WTC11 (cell line): ENCODE measurements at regions not wholly inside any gene's neighbourhood (a gene's known extent, or its start where the extent isn't known, plus 50 kb on each side); places are given as distances from the start of the nearest gene placed in this dataset.
"Not testable (repeated sequence)": the region's sequence is repeated elsewhere in the genome, so short reads cannot be mapped to it uniquely, and the experiment has no call there.

ENCODE experiments used
- ATAC-seq: fragments of 200-7000 bp; cut with Tn5 transposase; 2 replicates; pipeline ENCODE4 v1.10.0; 2021; ENCODE audit warnings: mild to moderate bottlenecking, moderate library complexity
- CTCF ChIA-PET: fragments of 300-600 bp; sonication (Branson Sonifier 250); formaldehyde crosslinking; loops from one replicate; lab custom pipeline; 2021; ENCODE audit warnings: antibody characterized with exemption; lab: Charles Lee
- POLR2A ChIA-PET: fragments of 350-600 bp; sonication (Branson Sonifier 250); formaldehyde crosslinking; loops from one replicate; lab custom pipeline; 2021; ENCODE audit warnings: antibody characterized with exemption; lab: Charles Lee
- DNase-seq: peaks from one replicate; pipeline ENCODE4 v3.0.0; 2021; ENCODE audit warnings: low spot score
- H3K27ac Mint-ChIP-seq: 2 replicates; pipeline ENCODE4 v1.8.0; 2021; ENCODE audit warnings: mixed read lengths
- H3K27me3 Mint-ChIP-seq: 2 replicates; pipeline ENCODE4 v1.8.0; 2021; ENCODE audit warnings: low read depth, mild to moderate bottlenecking, moderate library complexity, mixed read lengths
- H3K36me3 Mint-ChIP-seq: 2 replicates; pipeline ENCODE4 v1.8.0; 2021; ENCODE audit warnings: mixed read lengths
- H3K4me1 Mint-ChIP-seq: 2 replicates; pipeline ENCODE4 v1.8.0; 2022; ENCODE audit warnings: mixed read lengths
- H3K4me3 Mint-ChIP-seq: 2 replicates; pipeline ENCODE4 v1.8.0; 2021; ENCODE audit warnings: mild to moderate bottlenecking, moderate library complexity, mixed read lengths
- H3K9me3 Mint-ChIP-seq: 2 replicates; pipeline ENCODE4 v1.8.0; 2021; ENCODE audit warnings: mixed read lengths
- CREB1 ChIP-seq: sonication (generic); formaldehyde crosslinking; IDR thresholded peaks from 2 replicates; pipeline ENCODE4 v1.8.0; 2023; ENCODE audit warnings: mild to moderate bottlenecking, missing genetic modification reagents
- CREM ChIP-seq: sonication (generic); formaldehyde crosslinking; IDR thresholded peaks from 2 replicates; pipeline ENCODE4 v1.8.1; 2022; ENCODE audit warnings: mild to moderate bottlenecking, missing genetic modification reagents, moderate library complexity
- EMX1 ChIP-seq: fragments of 250-450 bp; sonication (Bioruptor Pico); IDR thresholded peaks from 2 replicates; pipeline ENCODE4 v1.8.0; 2021; ENCODE audit warnings: mild to moderate bottlenecking
- ESRRA ChIP-seq: sonication (generic); formaldehyde crosslinking; IDR thresholded peaks from 2 replicates; pipeline ENCODE4 v1.8.1; 2022; ENCODE audit warnings: mild to moderate bottlenecking, missing genetic modification reagents, borderline replicate concordance
- HMGA2 ChIP-seq: fragments of 250-450 bp; sonication (Bioruptor Pico); IDR thresholded peaks from 2 replicates; pipeline ENCODE4 v1.4.0; 2021; ENCODE audit warnings: mild to moderate bottlenecking, moderate library complexity
- JUN ChIP-seq: sonication (generic); formaldehyde crosslinking; IDR thresholded peaks from 2 replicates; pipeline ENCODE4 v1.8.0; 2023; ENCODE audit warnings: mild to moderate bottlenecking, missing genetic modification reagents
- PRRX2 ChIP-seq: fragments of 250-450 bp; sonication (Bioruptor Pico); IDR thresholded peaks from 2 replicates; pipeline ENCODE4 v1.8.0; 2021; ENCODE audit warnings: mild to moderate bottlenecking
- ZNF121 ChIP-seq: sonication (generic); formaldehyde crosslinking; IDR thresholded peaks from 2 replicates; pipeline ENCODE4 v1.8.0; 2023; ENCODE audit warnings: missing genetic modification reagents
- ZNF138 ChIP-seq: sonication (generic); formaldehyde crosslinking; conservative IDR thresholded peaks from 2 replicates; pipeline ENCODE4 v1.8.1; 2022; ENCODE audit warnings: mild to moderate bottlenecking, moderate library complexity, missing genetic modification reagents
- TF ChIP-seq, protein P1 (sequence below): sonication (generic); formaldehyde crosslinking; IDR thresholded peaks from 2 replicates; pipeline ENCODE4 v1.8.1; 2023; ENCODE audit warnings: mild to moderate bottlenecking, missing genetic modification reagents, borderline replicate concordance
- TF ChIP-seq, protein P2 (sequence below): sonication (generic); formaldehyde crosslinking; conservative IDR thresholded peaks from 2 replicates; pipeline ENCODE4 v1.8.1; 2022; ENCODE audit warnings: mild to moderate bottlenecking, missing genetic modification reagents
- TF ChIP-seq, protein P3 (sequence below): fragments of 200-600 bp; IDR thresholded peaks from 2 replicates; pipeline ENCODE4 v1.8.0; 2022; ENCODE audit warnings: antibody characterized with exemption
- TF ChIP-seq, protein P4 (sequence below): fragments of 250-450 bp; sonication (Bioruptor Pico); IDR thresholded peaks from 2 replicates; pipeline ENCODE4 v1.9.0; 2021; ENCODE audit warnings: mild to moderate bottlenecking, borderline replicate concordance
- TF ChIP-seq, protein P5 (sequence below): sonication (generic); formaldehyde crosslinking; IDR thresholded peaks from 2 replicates; pipeline ENCODE4 v1.8.0; 2023; ENCODE audit warnings: missing genetic modification reagents
- TF ChIP-seq, protein P6 (sequence below): fragments of 250-450 bp; sonication (Bioruptor Pico); conservative IDR thresholded peaks from 2 replicates; pipeline ENCODE4 v1.9.0; 2021; ENCODE audit warnings: mild to moderate bottlenecking

DNA sequence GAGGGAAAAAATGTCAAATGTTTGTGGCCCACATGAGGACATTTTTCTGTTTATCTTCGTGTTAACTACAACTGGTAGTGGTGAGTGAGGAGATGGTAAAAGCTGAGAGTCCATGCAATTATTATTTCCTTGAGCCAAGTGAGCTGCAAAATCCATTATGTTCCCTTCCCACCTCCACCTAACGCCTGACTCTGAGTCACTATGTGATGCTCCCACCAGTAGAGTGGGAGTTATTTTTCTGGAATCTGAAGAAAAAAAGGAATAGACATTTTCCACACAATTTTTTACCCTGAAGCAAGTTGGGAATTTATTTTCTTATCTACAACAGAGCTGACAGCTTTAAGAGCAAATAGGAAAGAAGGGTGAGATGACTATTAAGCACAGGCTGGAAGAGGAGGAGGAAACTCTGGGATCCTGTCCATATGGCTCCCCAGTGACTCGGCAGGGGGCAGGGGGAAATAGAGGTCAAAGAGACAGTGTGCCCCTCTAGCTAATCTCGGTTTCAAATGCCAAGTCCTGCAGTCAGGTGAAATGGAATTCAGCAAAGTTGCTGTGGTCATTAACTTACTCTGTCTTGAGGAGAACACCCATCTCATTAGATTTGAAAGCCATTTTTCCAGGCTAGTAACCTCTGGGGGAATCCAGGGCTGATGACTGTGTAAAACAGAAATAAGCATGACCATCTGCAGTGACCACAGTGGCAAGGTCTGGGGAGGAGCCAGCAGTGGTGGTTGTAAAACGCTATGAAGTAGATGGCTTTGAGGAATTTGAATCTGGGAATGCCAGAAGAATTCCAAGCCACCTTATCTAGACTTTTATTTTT lies 463.9 kb downstream of the STK39 start (continued):
- TF ChIP-seq, protein P1, sequence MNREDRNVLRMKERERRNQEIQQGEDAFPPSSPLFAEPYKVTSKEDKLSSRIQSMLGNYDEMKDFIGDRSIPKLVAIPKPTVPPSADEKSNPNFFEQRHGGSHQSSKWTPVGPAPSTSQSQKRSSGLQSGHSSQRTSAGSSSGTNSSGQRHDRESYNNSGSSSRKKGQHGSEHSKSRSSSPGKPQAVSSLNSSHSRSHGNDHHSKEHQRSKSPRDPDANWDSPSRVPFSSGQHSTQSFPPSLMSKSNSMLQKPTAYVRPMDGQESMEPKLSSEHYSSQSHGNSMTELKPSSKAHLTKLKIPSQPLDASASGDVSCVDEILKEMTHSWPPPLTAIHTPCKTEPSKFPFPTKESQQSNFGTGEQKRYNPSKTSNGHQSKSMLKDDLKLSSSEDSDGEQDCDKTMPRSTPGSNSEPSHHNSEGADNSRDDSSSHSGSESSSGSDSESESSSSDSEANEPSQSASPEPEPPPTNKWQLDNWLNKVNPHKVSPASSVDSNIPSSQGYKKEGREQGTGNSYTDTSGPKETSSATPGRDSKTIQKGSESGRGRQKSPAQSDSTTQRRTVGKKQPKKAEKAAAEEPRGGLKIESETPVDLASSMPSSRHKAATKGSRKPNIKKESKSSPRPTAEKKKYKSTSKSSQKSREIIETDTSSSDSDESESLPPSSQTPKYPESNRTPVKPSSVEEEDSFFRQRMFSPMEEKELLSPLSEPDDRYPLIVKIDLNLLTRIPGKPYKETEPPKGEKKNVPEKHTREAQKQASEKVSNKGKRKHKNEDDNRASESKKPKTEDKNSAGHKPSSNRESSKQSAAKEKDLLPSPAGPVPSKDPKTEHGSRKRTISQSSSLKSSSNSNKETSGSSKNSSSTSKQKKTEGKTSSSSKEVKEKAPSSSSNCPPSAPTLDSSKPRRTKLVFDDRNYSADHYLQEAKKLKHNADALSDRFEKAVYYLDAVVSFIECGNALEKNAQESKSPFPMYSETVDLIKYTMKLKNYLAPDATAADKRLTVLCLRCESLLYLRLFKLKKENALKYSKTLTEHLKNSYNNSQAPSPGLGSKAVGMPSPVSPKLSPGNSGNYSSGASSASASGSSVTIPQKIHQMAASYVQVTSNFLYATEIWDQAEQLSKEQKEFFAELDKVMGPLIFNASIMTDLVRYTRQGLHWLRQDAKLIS (CRISPR knock-in tag) = no peak
- no peak for TF ChIP-seq JUN (CRISPR knock-in tag)
- TF ChIP-seq PRRX2 = no peak
- no peak for TF ChIP-seq ESRRA
- TF ChIP-seq, protein P2, sequence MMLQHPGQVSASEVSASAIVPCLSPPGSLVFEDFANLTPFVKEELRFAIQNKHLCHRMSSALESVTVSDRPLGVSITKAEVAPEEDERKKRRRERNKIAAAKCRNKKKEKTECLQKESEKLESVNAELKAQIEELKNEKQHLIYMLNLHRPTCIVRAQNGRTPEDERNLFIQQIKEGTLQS (CRISPR knock-in tag) = no peak

DNA sequence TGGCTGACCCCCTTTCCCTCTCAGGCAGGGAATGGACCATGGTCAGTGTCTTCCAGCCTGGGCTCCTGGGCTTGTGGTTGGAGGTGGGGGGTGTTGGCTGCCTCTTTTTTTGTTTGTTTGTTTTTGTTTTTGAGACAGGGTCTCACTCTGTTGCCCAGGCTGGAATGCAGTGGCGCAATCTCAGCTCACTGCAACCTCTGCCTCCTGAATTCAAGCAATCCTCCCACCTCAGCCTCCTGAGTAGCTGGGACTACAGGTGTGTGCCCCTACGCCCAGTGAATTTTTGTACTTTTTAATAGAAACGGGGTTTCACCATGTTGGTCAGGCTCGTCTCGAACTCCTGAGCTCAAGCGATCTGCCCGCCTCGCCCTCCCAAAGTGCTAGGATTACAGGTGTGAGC lies 465.8 kb downstream of the STK39 start:
- ATAC-seq, DNase-seq, POLR2A ChIA-PET, H3K27me3 Mint-ChIP-seq, H3K27ac Mint-ChIP-seq, CTCF ChIA-PET, H3K9me3 Mint-ChIP-seq, H3K36me3 Mint-ChIP-seq, H3K4me3 Mint-ChIP-seq: not testable (repeated sequence)
- TF ChIP-seq ZNF121 = 0 out of 2 replicates have a peak, but pooled peaks have one; percentile 4
- H3K4me1 Mint-ChIP-seq = peaks cover 35% of the 10 kb centered on the region

DNA sequence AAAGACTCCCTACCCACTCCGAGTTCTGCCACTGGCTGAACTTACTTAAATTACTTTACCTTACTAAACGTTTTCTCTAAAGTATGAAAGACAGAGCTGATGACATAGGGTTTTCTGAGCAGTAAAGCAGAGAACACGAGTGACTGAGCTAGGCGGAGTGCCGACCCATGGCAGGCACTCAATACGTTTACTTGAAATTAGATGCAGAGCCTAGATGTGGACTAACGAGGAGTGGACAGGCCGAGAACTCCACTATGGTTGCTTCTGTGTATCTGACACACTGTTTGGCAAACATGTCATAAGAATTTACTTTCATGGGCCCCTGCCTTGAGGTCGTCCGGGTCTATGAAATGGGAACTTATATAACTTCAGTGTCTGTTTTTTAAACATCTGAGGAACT lies 471.0 kb downstream of the STK39 start:
- no peaks in the 10 kb centered on the region for H3K36me3 Mint-ChIP-seq
- no peaks in the 10 kb centered on the region for H3K9me3 Mint-ChIP-seq
- DNase-seq (no peak), ATAC-seq (no peak)
- ChIA-PET POLR2A (no interaction called here), CTCF (no interaction called here)
- H3K4me3 Mint-ChIP-seq = no peak overlapping the region
- H3K27ac Mint-ChIP-seq = no peak overlapping the region
- H3K4me1 Mint-ChIP-seq = peaks cover 5% of the 10 kb centered on the region
- no peaks in the 10 kb centered on the region for H3K27me3 Mint-ChIP-seq
- no peak for TF ChIP-seq CREB1
- no peak for TF ChIP-seq HMGA2 (CRISPR knock-in tag)
- TF ChIP-seq, protein P1 (CRISPR knock-in tag) = no peak
- no peak for TF ChIP-seq EMX1
- no peak for TF ChIP-seq ZNF138 (CRISPR knock-in tag)
- TF ChIP-seq, protein P3, sequence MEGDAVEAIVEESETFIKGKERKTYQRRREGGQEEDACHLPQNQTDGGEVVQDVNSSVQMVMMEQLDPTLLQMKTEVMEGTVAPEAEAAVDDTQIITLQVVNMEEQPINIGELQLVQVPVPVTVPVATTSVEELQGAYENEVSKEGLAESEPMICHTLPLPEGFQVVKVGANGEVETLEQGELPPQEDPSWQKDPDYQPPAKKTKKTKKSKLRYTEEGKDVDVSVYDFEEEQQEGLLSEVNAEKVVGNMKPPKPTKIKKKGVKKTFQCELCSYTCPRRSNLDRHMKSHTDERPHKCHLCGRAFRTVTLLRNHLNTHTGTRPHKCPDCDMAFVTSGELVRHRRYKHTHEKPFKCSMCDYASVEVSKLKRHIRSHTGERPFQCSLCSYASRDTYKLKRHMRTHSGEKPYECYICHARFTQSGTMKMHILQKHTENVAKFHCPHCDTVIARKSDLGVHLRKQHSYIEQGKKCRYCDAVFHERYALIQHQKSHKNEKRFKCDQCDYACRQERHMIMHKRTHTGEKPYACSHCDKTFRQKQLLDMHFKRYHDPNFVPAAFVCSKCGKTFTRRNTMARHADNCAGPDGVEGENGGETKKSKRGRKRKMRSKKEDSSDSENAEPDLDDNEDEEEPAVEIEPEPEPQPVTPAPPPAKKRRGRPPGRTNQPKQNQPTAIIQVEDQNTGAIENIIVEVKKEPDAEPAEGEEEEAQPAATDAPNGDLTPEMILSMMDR = no peak
- TF ChIP-seq, protein P4, sequence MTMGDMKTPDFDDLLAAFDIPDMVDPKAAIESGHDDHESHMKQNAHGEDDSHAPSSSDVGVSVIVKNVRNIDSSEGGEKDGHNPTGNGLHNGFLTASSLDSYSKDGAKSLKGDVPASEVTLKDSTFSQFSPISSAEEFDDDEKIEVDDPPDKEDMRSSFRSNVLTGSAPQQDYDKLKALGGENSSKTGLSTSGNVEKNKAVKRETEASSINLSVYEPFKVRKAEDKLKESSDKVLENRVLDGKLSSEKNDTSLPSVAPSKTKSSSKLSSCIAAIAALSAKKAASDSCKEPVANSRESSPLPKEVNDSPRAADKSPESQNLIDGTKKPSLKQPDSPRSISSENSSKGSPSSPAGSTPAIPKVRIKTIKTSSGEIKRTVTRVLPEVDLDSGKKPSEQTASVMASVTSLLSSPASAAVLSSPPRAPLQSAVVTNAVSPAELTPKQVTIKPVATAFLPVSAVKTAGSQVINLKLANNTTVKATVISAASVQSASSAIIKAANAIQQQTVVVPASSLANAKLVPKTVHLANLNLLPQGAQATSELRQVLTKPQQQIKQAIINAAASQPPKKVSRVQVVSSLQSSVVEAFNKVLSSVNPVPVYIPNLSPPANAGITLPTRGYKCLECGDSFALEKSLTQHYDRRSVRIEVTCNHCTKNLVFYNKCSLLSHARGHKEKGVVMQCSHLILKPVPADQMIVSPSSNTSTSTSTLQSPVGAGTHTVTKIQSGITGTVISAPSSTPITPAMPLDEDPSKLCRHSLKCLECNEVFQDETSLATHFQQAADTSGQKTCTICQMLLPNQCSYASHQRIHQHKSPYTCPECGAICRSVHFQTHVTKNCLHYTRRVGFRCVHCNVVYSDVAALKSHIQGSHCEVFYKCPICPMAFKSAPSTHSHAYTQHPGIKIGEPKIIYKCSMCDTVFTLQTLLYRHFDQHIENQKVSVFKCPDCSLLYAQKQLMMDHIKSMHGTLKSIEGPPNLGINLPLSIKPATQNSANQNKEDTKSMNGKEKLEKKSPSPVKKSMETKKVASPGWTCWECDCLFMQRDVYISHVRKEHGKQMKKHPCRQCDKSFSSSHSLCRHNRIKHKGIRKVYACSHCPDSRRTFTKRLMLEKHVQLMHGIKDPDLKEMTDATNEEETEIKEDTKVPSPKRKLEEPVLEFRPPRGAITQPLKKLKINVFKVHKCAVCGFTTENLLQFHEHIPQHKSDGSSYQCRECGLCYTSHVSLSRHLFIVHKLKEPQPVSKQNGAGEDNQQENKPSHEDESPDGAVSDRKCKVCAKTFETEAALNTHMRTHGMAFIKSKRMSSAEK (CRISPR knock-in tag) = no peak
- TF ChIP-seq CREM (CRISPR knock-in tag) = no peak
- TF ChIP-seq, protein P5, sequence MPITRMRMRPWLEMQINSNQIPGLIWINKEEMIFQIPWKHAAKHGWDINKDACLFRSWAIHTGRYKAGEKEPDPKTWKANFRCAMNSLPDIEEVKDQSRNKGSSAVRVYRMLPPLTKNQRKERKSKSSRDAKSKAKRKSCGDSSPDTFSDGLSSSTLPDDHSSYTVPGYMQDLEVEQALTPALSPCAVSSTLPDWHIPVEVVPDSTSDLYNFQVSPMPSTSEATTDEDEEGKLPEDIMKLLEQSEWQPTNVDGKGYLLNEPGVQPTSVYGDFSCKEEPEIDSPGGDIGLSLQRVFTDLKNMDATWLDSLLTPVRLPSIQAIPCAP (CRISPR knock-in tag) = no peak
- TF ChIP-seq, protein P6, sequence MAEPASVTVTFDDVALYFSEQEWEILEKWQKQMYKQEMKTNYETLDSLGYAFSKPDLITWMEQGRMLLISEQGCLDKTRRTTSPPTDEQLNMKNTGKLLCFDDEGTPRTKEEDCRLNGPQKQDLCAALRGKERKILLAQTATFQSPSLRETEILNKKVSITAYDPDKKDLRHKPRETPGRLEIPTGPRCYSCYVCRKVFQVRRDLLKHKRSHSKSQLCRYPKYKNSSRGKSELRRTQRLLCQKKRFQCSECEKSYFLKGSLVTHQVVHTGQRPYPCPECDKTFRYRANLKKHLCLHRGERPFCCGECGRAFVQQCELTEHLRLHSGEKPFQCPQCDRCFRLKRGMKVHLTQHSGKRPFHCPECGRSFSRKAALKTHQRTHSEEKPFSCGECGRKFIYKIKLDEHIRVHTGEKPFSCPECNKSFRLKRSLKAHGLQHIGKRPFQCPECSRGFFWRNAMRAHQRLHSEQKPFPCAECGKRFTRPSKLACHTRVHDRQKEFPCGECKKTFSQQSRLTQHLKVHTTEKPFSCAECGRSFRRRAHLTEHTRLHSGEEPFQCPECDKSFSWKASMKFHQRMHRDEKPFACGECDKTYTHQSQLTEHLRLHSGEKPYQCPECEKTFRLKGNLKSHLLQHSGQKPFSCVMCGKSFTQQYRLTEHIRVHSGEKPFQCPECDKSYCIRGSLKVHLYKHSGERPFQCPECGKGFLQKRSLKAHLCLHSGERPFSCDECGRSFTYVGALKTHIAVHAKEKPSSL (CRISPR knock-in tag) = no peak
